Lower leg skin (tissue), 3 donors: ENCODE measurements at regions not wholly inside any gene's neighbourhood (a gene's known extent, or its start where the extent isn't known, plus 50 kb on each side); places are given as distances from the start of the nearest gene placed in this dataset.

ENCODE experiments used
- CTCF ChIP-seq, 3 donors: fragments of 450-650 bp; IDR thresholded peaks; one replicate each; pipeline ENCODE4 v1.5.1; 2016; ENCODE audit warnings: antibody characterized with exemption in 3 of 3, mild to moderate bottlenecking in 3 of 3, moderate library complexity in 2 of 3
- POLR2A ChIP-seq, 2 donors: fragments of 450-650 bp; IDR thresholded peaks; one replicate each; pipeline ENCODE4 v1.6.1; 2016 to 2017; ENCODE audit warnings: antibody characterized with exemption in 2 of 2, mild to moderate bottlenecking in 1 of 2, moderate library complexity in 1 of 2

GRCh38 chr12:25840678-25841465, 117.6 kb upstream of the RASSF8 start:
- no peak for TF ChIP-seq POLR2A (IDR thresholded peaks at IDR 0.05)
- TF ChIP-seq CTCF (IDR thresholded peaks at IDR 0.05), result no peak
